PFSK-1 (cell line): ENCODE measurements at regions not wholly inside any gene's neighbourhood (a gene's known extent, or its start where the extent isn't known, plus 50 kb on each side); places are given as distances from the start of the nearest gene placed in this dataset.

Experiments used
- FOXP2 ChIP-seq: optimal IDR thresholded peaks from 2 replicates; pipeline ENCODE3; 2011; ENCODE audit warnings: borderline replicate concordance, control low read depth, inconsistent platforms; ENCODE audit not compliant: insufficient read depth; ENCODE audit errors: extremely low read length, extremely low read depth
- POLR2AphosphoS5 ChIP-seq: IDR thresholded peaks from 2 replicates; pipeline ENCODE4 v1.6.1; 2012; ENCODE audit warnings: low read depth, mild to moderate bottlenecking, control low read depth, low read length, moderate library complexity
- SIN3A ChIP-seq: IDR thresholded peaks from 2 replicates; pipeline ENCODE4 v1.6.1; 2012; ENCODE audit warnings: mild to moderate bottlenecking, low read length, moderate library complexity, borderline replicate concordance; ENCODE audit not compliant: insufficient read depth
- TAF1 ChIP-seq: IDR thresholded peaks from 2 replicates; pipeline ENCODE4 v1.6.1; 2012; ENCODE audit warnings: low read length, control low read depth, borderline replicate concordance; ENCODE audit not compliant: insufficient read depth
- TF ChIP-seq, protein P1 (sequence below), 2 experiments: IDR thresholded peaks; 2 replicates each; pipeline versions ENCODE4 v1.6.1 to v1.8.0; 2011 to 2012; ENCODE audit warnings: low read depth in 2 of 2, low read length in 2 of 2, control low read depth in 1 of 2, inconsistent platforms in 1 of 2, mild to moderate bottlenecking in 1 of 2, moderate library complexity in 1 of 2; ENCODE audit not compliant: insufficient read depth in 1 of 2

- TF ChIP-seq, protein P1, sequence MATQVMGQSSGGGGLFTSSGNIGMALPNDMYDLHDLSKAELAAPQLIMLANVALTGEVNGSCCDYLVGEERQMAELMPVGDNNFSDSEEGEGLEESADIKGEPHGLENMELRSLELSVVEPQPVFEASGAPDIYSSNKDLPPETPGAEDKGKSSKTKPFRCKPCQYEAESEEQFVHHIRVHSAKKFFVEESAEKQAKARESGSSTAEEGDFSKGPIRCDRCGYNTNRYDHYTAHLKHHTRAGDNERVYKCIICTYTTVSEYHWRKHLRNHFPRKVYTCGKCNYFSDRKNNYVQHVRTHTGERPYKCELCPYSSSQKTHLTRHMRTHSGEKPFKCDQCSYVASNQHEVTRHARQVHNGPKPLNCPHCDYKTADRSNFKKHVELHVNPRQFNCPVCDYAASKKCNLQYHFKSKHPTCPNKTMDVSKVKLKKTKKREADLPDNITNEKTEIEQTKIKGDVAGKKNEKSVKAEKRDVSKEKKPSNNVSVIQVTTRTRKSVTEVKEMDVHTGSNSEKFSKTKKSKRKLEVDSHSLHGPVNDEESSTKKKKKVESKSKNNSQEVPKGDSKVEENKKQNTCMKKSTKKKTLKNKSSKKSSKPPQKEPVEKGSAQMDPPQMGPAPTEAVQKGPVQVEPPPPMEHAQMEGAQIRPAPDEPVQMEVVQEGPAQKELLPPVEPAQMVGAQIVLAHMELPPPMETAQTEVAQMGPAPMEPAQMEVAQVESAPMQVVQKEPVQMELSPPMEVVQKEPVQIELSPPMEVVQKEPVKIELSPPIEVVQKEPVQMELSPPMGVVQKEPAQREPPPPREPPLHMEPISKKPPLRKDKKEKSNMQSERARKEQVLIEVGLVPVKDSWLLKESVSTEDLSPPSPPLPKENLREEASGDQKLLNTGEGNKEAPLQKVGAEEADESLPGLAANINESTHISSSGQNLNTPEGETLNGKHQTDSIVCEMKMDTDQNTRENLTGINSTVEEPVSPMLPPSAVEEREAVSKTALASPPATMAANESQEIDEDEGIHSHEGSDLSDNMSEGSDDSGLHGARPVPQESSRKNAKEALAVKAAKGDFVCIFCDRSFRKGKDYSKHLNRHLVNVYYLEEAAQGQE (IDR thresholded peaks at IDR 0.05; ENCODE audit: insufficient read depth in 1 of 2, low read depth in 2 of 2, low read length in 2 of 2), result no peak
- TF ChIP-seq POLR2AphosphoS5 (no peak), TAF1 (no peak), FOXP2 (no peak), SIN3A (no peak)
These were observed 225.7 kb downstream of the SIPA1L2 start for GRCh38 chr1:232404227-232404626.

DNA sequence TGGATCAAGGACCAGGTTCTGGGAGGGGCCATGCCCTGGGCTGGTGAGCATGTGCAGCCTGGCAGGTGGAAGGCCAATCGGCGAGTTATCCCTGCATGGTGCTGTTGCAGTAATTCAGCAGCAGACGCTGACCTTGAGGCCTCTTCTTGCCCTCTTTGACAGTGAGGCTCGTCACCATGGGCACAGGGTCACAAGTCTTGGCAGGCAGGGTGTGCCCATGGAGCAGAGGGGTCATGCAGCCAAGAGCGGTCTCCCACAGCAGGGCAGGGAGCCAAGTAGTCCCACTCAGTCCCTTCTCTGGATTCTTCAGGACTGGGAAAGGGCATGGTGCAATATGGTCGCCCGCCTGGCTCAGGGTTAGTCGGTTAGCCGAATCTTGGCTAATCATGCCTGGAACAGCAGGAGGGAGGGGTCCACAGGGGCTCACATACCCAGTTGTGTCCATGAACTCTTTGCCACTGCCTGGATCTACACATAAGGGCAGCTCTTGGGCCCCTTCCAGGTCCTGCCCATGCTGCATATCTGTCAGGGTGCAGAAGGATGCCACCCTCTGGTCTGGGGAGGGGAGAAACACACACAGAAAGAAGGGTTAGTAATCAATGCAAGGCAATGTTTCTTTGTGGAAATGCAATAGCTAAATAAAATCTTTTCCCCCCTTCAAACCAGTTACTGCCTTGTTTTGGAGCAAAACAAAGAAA, 226.8 kb downstream of the SIPA1L2 start:
- TF ChIP-seq SIN3A (no peak), TAF1 (no peak), POLR2AphosphoS5 (no peak), FOXP2 (no peak)
- TF ChIP-seq, protein P1 (IDR thresholded peaks at IDR 0.05; ENCODE audit: insufficient read depth in 1 of 2, low read depth in 2 of 2, low read length in 2 of 2), result no peak

- TF ChIP-seq FOXP2, result no peak
- TF ChIP-seq SIN3A, result no peak
- no peak for TF ChIP-seq POLR2AphosphoS5
- TF ChIP-seq, protein P1 (IDR thresholded peaks at IDR 0.05; ENCODE audit: insufficient read depth in 1 of 2, low read depth in 2 of 2, low read length in 2 of 2), result no peak
- TF ChIP-seq TAF1, result no peak
These were observed 231.1 kb downstream of the SIPA1L2 start for GRCh38 chr1:232398823-232399222.

- TF ChIP-seq POLR2AphosphoS5, result no peak
- TF ChIP-seq TAF1, result no peak
- TF ChIP-seq, protein P1 (IDR thresholded peaks at IDR 0.05; ENCODE audit: insufficient read depth in 1 of 2, low read depth in 2 of 2, low read length in 2 of 2), result no peak
- TF ChIP-seq FOXP2, result no peak
- TF ChIP-seq SIN3A, result no peak
These were observed 236.3 kb downstream of the SIPA1L2 start for GRCh38 chr1:232393444-232394146.
